GM23248 (cell line): ENCODE measurements at regions not wholly inside any gene's neighbourhood (a gene's known extent, or its start where the extent isn't known, plus 50 kb on each side); places are given as distances from the start of the nearest gene placed in this dataset.

ENCODE experiments used
- EZH2 ChIP-seq: fragments of 200-600 bp; sonication (generic); IDR thresholded peaks from 2 replicates; pipeline ENCODE4 v1.6.1; 2018; ENCODE audit warnings: antibody characterized with exemption, mild to moderate bottlenecking; ENCODE audit not compliant: insufficient read depth, poor library complexity, severe bottlenecking
- EZH2phosphoT487 ChIP-seq: fragments of 200-600 bp; sonication (generic); IDR thresholded peaks from 2 replicates; pipeline ENCODE4 v1.6.1; 2018; ENCODE audit warnings: antibody characterized with exemption, moderate library complexity, mild to moderate bottlenecking, low read depth; ENCODE audit not compliant: insufficient read depth

DNA sequence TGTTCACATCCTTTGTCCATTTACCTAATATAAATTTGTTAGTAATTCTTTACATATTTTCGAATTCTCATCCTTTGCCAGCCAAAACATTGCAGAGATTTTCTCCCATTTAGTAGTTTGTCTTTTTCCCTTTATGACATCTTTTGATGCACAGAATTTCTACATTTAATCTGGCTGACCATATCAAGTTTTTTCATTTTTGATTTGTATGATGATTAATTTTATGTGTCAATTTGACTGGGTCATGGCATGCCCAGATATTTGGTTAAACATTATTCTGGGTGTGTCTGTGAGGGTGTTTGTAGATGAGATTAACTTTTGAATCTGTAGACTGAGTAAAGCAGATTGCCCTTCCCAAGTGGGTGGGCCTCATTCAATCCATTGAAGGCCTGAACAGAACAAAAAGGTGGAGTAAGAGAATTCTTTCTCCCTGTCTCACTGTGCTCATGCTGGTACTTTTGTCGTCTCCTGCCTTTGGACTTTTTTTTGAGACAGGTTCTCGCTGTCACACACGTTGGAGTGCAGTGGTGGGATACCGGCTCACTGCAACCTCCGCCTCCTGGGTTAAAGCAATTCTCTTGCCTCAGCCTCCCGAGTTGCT, 72.1 kb upstream of the EPB41L1 start:
- TF ChIP-seq EZH2 (no peak), EZH2phosphoT487 (no peak)
